IPS-11a (cell line): ENCODE measurements at regions not wholly inside any gene's neighbourhood (a gene's known extent, or its start where the extent isn't known, plus 50 kb on each side); places are given as distances from the start of the nearest gene placed in this dataset.

ENCODE experiments used
- H3K4me3 ChIP-seq: one replicate; pipeline ENCODE4 v1.5.1; 2013; ENCODE audit warnings: low read depth, low read length, control low read depth

DNA sequence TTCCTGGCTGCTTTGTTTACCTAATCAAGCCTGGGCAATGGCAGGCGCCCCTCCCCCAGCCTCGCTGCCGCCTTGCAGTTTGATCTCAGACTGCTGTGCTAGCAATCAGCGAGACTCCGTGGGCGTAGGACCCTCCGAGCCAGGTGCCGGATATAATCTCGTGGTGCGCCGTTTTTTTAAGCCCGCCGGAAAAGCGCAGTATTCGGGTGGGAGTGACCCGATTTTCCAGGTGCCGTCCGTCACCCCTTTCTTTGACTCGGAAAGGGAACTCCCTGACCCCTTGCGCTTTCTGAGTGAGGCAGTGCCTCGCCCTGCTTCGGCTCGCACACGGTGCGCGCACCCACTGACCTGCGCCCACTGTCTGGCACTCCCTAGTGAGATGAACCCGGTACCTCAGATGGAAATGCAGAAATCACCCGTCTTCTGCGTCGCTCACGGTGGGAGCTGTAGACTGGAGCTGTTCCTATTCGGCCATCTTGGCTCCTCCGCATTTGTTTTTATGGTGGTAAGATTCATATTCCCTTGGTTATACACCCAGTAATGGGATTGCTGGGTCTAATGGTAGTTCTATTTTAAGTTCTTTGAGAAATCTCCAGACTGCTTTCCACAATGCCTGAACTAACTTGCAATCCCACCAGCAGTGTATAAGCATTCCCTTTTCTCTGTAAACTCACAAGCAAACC is 652.1 kb upstream of the LRFN5 start:
- peak overlapping the region; percentile 63 for H3K4me3 ChIP-seq

DNA sequence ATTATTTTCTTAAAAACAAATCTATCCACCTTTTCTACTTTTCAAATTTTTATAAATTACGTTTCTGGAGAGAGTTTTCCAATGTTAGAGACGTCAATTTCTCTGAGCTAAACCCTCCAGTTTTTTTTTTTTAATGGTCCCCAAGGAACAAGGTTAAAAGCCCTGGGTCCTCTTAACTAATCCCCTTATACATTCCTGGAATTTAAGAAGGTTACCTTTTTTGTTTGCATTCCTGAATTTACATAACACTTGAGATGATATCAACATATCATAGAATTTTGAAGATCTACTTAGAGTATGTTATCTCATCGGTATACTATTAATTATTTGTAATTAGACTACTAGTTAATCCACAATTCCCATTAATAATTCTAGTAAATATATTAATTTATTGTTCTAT is 662.2 kb upstream of the LRFN5 start:
- H3K4me3 ChIP-seq, result no peak overlapping the region

DNA sequence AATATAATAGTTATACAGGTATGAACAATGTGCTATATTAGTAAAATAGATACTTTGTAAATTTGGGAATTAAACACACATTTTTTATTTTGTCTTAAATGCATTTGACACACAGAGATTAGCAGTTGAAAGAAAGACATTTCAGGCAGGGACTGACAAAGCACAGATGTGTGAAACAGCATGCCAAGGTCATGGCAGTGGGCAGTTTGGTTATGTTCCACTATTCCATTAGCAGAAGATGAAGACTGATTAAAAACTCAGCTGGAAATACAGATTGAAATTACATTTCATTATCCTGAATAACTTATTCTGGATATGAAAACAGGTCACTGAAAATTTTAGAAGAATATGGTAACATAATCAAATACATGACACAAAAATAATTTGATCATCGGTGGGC is 669.8 kb upstream of the LRFN5 start:
- H3K4me3 ChIP-seq, result no peak overlapping the region

DNA sequence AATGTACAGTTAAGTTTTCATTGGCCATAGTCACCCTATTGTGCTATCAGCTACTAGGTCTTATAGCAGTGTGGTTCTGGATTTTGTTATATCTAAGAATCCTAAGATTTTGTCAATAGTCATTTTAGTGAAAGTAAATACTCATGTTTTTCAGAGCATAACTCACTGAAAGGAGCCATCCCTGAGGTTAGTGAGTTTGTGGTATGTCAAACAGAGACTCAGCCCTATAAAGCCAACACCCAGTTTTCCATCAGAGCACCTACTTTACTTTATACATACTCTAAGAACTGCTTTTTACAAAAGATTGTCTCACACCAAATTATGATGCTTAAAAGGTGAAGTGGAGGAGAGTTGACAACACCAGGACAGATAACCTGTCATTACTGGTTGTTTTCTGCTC is 686.3 kb upstream of the LRFN5 start:
- no peak overlapping the region for H3K4me3 ChIP-seq

DNA sequence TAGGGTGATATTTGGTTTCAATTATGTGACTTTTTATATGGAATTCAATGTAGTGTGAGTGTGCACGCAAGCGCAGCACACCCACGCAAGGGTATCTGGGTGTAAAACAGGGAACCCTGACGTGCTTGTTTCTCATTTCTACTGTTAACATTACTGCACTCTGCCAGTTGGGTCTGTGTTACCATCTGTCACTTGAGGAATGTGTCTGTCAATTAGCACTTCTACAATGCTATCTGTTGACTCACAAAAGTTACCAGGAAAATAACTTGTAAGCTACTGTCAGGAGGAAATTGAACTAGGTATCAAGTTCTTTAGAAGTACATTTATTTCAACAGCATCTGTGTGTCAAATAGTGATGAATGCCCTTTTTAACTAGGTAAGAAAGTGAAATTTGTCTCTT is 695.5 kb upstream of the LRFN5 start:
- no peak overlapping the region for H3K4me3 ChIP-seq

DNA sequence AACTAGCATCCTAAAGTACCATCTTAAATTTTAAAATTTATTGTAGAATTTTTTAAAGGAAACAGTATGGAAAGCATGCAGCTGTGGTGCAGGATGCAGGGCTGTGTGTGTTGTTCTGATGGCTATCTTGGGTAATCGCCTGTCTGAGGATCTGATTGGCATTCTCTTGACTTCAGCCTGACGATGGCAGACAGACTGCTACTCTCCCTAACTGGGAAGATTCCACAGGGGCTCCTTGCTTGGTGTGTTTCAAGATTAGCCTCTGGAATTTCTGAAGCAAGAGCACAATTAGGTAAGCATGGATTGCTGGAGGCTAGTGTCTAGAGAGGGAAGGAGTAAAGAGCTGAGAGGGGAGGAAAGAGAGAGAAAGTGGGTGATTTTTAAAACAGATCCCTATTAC is 696.8 kb upstream of the LRFN5 start:
- no peak overlapping the region for H3K4me3 ChIP-seq

DNA sequence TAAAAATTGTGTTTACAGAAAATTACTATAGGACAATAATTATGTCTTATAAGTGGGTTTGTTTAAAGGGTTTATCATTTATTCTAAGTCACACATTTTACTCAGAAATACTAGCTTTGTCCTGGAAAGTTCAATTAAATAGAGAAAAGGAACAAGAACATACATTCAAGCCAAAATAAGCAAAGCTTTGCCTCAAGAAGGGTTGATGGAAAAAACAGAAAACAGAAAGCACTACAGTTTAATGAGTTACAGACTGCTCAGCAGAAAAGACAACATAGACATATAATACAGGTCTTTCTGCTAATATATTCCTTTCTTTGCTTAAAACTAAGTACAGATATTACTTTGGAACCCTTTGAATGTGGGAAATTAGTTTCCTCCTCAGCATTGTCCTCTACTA is 703.0 kb upstream of the LRFN5 start:
- H3K4me3 ChIP-seq, result no peak overlapping the region

DNA sequence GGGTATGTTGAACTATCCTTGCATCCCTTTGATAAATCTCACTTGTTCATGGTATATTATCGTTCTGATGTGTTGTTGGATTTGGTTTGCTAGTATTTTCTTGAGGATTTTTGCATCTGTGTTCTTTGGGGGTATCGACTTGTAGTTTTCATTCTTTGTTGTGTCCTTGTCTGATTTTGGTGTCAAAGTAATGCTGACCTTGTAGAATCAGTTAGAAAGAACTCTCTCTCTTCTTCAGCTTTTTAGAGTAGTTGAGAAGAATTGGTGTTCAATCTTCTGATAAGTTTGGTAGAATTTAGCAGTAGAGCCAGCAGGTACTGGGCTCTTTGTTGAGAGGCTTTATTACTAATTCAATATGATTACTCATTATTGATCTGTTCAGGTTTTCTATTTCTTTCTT is 707.2 kb upstream of the LRFN5 start:
- no peak overlapping the region for H3K4me3 ChIP-seq

DNA sequence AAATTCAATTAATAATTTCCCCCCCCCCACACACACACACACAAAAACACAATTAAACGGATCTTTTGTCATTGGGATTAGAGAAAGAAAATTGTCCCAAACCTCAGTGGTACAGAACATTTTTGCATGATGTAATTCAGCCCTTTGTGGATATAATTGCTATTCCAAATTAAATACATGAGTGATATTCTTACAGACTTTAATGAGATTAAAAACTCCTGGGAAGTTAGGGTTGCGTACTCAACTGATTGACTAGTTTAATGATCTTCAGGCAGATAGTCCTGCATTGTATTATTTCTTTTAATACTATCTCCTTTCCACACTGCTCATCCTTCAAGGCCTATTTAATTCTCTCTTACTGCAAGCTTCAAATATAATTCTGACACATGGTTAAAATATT is 711.8 kb upstream of the LRFN5 start:
- no peak overlapping the region for H3K4me3 ChIP-seq

DNA sequence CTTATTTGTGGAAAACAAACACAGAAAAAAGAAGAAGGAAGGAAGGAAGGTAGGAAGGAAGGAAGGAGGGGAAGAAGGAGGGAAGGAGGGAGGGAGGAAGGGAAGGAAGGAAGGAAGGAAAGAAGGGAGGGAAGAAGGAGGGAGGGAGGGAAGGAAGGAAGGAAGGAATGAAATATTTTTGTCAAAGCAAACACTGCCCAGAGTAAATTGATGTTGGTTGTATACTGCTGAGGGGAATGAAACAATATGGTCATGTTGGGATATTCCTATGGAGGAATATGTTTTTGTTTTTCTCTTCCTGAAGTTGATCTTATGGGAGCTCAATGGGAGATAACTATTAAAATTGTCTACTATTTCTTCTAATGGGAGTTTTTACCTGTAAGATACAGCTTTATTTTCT is 717.5 kb upstream of the LRFN5 start:
- H3K4me3 ChIP-seq, result no peak overlapping the region

DNA sequence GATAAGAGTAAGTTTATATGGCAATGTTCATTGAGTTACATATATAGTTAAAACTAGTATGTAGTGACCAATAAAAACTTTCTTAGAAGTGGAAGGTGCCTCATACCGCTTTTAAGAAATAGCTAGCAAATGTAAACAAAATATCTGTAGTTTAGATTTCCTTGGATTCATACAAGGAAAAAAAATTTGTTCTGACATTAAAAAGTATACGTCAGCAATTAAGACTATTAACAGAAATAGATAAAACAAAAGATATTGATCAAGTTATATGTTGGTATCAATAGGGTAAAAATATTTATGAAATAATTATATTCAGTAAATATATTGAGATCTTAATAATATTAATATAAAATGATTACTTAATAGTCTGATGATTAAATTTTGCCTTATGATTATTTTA is 718.8 kb upstream of the LRFN5 start:
- H3K4me3 ChIP-seq, result no peak overlapping the region

DNA sequence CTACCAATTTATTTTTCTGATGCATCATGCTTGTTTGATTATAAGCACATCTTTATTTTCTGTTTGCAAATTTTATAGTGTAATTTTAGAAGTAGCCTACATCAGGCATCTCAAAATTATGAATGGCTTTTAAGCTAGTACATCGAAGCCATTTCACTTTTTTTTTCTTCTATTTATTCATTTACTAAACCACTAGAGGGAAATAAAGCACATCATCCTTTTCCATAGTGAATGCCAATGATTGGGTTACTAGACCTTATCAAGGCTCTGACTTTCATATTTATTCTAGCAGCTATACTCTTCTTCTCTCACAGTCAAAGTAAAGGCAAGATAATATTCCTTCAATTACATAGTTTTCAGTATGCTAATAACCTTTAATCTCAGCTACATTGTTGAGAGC is 736.4 kb upstream of the LRFN5 start:
- H3K4me3 ChIP-seq, result no peak overlapping the region

DNA sequence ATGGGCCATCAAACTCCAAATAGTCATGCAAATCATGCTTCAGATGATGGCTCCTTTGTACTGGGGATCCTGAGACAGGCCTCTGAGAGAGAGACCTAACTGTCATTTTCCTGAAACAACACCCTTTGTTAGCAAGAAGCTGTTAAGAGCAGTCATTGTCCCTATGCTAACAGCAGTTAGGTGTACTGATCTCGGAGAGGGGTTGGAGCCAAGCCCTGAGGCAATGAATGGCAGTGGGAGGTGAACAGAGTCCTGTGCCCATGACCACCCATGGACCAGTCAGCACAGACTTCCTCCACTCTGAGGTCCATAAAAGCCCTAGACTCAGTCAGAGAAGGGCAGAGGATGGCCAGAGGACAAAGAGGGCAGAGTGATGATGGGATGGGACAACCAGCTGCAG is 747.6 kb upstream of the LRFN5 start:
- H3K4me3 ChIP-seq, result no peak overlapping the region

DNA sequence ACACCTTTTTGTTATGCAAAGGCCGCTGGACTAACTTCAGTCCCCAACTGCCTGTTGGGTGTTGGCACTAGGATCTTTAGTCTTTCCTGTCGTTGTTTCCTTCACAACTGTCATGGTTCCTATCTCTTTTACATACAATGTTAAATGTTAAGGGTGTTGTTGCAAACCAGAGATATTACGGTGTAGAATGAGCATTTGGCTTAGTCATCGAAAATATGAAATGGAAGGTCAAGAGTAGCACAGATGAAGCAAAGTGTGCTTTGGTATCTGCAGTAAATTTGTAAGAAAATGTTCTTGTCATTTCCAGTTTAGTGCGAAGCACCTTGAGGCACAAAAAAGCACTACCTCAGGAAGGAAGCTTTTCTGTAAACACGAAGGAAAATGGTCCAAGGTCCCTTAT is 751.3 kb upstream of the LRFN5 start:
- H3K4me3 ChIP-seq, result no peak overlapping the region

DNA sequence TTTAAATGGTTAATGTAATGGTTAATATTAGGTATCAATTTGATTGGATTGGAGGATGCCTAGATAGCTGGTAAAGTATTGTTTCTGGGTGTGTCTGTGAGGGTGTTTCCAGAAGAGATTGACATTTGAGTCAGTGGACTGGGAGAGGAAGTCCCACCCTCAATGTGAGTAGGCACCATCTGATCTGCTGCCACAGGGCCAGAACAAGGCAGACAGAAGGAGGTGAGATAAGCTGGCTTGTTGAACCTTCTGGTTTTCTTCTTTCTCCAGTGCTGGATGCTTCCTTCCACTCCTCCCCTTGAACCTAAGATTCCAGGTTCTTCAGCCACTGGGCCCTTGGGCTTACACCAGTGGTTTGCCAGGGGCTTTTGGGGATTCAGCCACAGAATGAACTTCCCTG is 756.5 kb upstream of the LRFN5 start:
- no peak overlapping the region for H3K4me3 ChIP-seq

DNA sequence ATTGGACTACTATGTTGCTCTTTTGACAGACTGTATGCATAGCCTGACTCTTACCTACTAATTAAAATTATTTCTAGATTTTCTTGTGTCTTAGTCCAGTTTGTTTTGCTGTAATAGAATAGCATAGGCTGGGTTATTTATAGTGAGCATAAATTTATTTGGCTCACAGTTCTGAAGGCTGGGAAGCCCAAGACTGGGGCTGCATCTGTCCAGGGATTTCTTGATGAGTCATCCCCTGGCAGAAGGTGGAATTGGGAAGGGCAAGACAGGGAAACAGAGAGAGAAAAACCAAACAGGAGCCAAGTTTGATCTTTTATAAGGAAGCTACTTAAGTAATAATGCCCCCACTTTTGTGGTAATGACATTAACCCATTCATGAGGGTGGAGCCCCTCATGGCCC is 759.2 kb upstream of the LRFN5 start:
- H3K4me3 ChIP-seq, result no peak overlapping the region

DNA sequence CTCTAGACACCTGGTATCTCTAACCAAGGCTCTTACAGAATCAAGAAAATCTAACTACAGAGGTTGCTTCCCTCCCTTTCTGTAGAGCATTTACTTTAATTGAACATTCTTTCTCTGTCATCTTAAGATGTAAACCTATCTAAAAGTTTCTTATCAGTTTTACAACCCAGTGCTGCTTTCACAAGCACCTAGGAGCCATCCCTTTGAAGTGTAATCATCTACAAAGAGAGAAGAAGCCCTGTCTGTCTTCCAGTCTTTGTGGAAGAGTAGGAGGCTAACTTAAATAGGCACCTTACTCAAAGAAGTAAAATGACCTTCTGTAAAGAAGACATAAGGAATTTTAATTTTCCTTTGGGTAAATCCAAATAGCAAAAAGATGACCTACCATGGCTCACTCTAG is 763.9 kb upstream of the LRFN5 start:
- H3K4me3 ChIP-seq, result no peak overlapping the region

DNA sequence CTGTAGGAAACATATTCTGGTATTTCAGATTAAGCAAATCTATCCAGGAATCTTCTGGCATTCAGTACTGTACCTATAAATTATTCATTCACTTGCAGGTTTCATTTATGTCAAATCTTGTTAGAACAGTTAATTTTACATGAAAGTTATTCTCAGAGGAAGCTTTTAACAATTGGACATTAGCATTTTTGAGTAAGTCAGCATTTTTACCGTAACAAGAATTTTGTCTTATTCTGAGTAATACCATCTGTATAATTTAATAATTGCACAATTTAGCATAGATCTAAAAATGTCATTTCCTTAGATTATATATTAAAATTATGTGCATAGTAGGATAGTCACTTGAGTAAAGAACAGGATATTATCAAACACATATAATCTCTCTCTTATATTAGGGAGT is 764.8 kb upstream of the LRFN5 start:
- no peak overlapping the region for H3K4me3 ChIP-seq

DNA sequence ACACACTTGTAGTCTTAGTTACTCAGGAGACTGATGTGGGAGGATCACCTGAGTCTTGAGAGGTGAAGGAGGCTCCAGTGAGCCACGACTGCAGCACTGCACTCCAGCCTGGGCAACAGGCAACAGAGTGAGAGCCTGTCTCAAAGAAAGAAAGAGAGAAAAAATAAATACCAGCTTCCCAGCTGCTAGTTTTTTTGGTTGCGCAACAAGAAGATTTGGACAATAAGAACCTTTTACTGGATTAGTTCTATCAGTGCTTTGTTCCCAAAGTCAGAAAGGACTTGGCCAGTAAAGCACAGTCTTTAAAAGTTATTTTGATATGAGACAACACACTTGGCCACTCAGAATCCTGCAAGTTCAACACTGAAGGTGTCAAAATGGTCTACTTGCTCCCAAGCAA is 768.1 kb upstream of the LRFN5 start:
- no peak overlapping the region for H3K4me3 ChIP-seq

DNA sequence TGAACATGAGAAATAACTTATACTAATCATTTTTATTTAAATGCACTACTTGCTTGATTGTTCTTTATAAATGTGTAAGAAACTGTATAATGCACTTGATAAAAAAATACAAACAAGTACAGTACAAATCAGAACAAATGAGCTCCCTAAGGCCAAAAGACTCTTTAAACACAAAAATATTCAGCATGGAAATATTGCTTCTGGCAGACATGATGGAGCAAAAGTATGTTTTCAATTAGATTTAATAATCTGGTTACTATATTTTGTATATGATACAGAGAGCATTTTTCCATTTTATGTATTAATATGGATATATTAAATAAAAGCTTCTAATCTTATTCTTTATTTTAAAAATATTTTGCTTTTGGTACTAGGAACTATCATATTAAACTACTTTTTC is 800.2 kb upstream of the LRFN5 start:
- H3K4me3 ChIP-seq, result no peak overlapping the region

DNA sequence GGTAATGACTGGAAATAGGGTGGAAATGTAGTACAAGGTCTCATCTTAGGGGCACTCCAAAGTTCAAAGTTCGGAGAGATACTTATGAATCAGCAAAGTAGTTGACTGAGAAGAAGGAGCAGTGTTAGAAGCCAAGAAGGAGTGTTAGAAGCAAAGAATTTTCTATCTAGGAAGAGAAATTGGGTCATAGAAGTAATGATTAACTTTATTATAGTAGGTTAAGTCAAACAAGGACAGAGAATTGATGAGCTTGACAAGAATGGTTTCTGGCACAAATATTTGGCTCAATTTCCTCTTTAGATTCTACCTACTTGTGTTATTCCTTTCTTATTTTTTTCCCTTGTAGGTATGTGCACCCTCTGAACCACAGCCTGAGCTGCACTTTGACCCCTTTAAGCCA is 810.5 kb upstream of the LRFN5 start:
- no peak overlapping the region for H3K4me3 ChIP-seq

DNA sequence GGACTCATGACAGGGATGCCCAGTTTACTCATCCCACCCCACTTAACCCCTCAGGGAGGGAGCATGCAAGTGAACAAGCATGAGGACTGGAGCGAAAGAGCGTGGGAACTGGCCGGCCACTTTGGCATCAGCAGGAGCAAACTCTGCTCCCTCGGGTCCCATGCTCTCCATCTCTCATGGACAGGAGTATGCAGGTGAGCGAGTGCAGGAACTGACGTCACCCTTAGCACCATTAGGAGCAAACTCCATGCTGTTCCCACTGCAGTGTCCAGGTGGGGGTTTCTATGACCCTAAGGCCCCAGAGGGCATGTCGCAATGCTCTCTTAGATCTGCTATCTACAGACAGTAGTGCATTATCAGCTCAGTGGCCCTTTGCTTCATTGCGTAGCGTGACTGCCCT is 821.8 kb upstream of the LRFN5 start:
- no peak overlapping the region for H3K4me3 ChIP-seq

DNA sequence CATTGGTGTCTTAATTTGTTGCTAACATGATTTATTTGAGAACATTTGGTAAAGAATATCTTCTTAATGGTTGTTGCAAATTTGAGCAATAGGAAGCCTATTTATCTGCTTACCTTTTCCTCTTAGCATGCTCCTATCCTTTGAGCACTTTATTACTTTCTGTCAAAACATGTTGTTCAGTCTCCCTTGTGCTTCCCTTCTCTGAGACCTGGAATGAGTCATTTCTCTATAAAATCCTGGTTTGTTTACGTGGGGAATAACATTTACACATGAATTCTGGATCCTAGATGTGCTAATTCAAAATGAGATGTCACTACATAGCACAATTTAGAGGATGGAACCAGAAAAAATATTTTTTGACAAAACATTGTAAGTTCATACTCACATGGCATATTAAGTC is 844.0 kb upstream of the LRFN5 start:
- no peak overlapping the region for H3K4me3 ChIP-seq

DNA sequence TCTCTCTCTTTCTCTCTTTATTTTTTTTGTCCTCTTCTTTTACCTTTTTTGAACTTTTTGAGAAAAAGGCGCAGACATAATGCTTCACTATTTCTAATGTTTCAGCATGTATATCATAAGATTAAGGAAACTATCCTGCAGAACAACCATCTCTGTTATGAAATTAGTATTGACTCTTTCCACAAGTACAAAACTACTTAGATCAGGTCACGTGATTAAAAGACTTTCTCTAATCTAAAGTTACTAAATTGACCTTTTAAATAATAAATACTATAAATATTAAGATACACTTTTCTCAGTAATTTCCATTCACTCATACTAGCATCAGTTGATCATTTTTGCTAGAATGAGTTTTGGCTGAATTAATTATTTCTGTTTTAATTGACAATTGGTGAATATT is 844.5 kb upstream of the LRFN5 start:
- no peak overlapping the region for H3K4me3 ChIP-seq
